HG03135 (cell line): ENCODE measurements at regions not wholly inside any gene's neighbourhood (a gene's known extent, or its start where the extent isn't known, plus 50 kb on each side); places are given as distances from the start of the nearest gene placed in this dataset.

Experiments used
- ATAC-seq: cut with Tn5 transposase; IDR thresholded peaks from one replicate; pipeline ENCODE4 v1.9.1; 2021; ENCODE audit warnings: mild to moderate bottlenecking, moderate library complexity; ENCODE audit not compliant: unreplicated experiment

GRCh38 chr2:8391584-8391983 lies 290.3 kb upstream of the ID2 start:
- no peak for ATAC-seq

DNA sequence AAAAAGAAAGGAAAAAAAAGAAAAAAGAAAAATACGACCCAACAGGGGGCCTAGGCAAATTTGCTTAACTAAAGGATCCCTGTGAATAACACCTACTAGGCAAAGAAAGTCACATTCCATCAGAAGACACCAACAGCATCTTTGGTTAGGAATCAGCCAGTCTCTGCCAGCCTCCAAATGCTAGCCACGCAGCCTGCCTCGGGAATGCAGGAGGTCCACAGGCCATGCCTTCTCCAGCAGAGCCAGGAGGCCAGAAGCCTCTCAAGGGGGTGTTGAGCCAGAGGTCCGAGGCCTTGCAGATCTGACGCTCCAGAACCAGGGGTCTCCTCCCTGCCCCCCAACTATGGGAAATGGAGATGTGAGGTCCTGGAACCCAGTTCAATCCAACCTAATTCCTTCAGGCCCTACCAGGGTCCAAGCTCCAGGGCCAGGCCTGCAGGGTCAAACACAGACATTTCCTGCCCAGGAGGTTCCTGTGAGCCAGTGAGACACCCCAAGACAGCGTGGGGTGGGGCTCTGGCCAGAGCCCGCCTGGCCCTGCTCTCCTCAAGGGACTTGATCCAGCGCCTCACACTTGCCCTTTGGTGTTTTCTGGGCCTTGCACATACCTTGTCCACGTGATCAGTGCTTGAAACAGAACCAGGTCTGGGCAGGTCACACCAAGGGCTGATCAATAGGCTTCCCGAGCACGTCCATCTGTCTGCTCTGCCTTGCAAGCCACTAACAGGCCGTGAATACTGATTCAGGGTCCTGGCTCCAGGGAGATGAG lies 289.6 kb upstream of the ID2 start:
- no peak for ATAC-seq

DNA sequence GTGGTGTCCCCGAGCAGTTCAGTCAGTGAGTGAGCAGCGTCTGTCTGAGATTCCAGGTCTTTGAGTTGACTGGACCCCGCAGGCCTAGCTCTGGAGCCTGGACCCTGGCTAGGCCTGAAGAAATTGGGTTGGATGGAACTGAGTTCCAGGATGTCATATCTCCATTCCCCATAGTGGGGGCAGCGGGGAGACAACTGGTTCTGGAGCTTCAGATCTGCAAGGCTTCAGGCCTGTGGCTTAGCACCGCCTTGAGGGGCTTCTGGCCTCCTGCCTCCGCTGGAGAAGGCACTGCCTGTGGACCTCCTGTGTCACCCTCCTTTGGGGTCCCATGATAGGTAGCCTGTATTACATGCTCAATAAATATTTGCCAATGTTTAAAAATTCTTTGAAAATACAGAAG lies 288.4 kb upstream of the ID2 start:
- no peak for ATAC-seq

GRCh38 chr2:8394131-8394530 lies 287.7 kb upstream of the ID2 start:
- no peak for ATAC-seq

DNA sequence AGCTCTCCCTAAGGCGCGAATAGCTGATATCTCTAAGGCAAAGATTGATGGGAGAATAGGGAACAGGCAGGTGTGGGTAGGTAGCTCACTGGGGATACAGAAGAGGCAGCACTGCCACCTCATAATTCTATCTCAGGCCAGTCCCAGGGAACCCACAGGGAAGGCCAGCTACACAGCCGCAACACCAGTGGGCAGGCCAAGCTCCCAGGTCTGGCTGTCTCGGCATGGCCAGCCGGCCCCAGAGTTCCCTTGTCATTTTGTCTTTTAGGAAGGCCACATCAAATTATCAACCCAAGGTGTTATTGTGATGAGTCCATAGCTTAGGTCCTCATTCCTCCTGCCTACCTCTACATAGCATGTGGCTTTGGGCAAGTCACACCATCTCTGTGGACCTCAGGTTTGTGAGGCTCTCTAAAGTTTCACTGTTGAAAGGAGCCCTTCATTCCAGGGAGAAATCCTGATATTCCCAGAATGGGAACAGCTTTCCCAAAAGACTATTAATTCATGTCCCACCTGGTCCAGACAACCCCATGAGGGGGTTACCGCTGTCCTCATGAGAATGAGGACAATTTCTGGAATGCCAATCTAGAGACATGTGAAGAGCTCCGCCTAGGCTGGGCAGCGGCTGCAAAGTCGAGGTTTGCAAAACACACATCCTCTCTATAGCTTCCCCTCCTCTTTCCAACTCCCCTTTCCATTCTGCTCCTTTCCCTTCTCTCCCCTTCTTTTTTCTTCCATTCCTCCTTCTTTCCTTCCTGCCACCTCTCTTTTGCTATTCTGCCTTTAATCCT lies 287.1 kb upstream of the ID2 start:
- ATAC-seq: no peak

DNA sequence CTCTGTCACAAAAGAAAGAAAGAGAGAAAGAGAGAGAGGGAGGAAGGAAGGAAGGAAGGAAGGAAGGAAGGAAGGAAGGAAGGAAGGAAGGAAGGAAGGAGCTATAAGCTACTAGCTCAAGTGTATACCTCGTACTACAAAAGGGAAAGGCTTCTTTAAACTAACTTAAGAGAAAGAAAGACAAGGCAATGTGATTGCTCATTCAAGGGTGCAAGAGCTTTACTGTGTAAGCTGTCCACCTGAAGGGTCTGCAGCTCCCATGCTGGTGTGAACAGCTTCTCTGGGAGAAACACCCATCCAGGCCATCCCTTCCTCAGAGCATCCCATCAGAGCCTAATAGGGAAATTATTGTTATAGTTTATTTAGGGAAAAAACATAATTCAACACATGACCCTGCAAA lies 286.1 kb upstream of the ID2 start:
- ATAC-seq: no peak

GRCh38 chr2:8398040-8398668 lies 283.7 kb upstream of the ID2 start:
- no peak for ATAC-seq

DNA sequence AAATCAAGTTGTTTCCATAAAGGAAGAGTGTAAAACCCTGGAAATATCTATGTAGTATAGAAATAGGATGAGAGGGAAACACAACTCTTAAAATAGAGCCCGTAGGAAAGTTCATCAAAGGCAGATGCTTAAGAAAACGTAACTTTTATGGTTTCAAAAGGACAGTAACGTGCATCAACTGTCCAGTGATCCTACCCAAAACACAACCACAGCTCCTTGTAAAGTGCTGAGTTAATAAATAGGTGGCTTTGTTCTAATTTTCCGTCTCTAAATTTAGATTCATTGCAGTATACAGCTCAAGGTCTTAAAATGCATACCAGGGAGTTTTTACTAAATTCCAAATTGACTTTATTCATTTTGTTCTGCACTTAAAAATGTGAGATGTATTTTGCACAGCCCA lies 282.1 kb upstream of the ID2 start:
- no peak for ATAC-seq

DNA sequence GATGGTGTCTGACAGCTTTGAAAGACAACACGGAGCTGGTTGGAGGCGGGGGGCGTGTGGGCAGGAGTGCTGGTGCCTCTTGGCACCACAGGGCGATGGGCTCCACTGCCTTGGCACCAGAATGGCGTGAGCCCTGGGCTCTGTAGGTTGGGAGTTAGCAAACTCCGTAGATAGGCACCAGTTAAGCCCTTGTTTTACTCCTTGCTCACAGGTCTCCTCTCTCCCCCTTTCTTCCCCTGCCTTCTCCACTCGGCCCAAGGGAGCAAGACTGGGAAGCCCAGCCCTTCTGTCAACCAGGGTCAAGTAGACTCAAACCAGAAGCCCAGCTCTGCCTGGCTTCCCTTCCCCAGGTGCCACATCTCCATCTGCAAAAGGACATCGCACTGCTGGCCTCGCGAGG lies 281.7 kb upstream of the ID2 start:
- ATAC-seq: no peak

DNA sequence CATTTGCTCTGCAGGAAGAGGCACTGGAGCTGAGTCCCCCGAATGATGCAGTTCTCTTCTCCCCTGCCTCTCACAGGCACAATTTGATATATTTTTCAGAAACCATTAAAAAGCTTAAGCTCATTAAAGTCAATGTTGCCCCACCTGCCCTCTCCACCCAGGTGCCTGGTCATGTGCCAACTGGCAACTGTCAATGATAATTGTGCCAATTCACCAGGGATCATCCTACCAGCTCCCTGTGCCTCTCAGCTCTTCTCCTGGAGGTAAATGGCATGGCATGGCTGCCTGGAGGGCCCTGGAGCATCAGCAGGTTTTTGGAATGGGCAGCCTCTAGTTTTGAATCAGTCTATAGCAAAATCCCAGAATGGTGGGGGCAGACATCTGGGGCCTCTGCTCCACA lies 279.6 kb upstream of the ID2 start:
- ATAC-seq: no peak

GRCh38 chr2:8403876-8404275 lies 278.0 kb upstream of the ID2 start:
- ATAC-seq: no peak

GRCh38 chr2:8405334-8405733 lies 276.5 kb upstream of the ID2 start:
- no peak for ATAC-seq

DNA sequence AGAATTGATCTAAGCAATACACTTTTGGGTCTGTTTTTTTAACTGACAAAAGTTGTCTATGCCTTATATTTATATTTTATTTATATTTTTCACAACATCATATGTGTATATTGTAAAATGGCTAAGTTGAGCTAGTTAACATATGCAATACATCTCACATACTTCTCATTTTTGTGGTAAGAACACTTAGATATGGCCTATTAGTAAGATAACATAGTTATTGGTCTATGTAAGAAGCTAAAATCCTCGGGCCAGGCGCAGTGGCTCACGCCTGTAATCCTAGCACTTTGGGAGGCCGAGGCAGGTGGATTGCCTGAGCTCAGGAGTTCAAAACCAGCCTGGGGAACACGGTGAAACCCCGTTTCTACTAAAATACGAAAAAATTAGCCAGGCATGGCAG lies 275.6 kb upstream of the ID2 start:
- ATAC-seq: no peak

DNA sequence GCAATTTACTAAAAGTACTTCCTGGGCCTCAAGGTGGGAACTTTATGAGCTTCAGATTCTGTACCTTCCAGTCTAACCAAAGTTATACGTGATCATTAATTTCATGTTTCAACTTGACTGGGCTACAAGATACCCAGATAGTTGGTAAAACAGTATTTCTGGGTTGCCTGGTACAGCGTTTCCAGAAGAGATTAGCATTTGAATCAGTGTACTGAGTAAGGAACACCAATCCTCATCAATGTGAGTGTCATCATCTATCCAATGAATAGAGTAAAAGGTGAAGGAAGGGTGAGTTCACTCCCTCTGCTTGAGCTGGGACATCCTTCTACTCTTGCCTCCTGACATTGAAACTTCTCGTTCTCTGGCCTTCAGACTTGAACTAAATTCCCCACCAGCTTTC lies 274.5 kb upstream of the ID2 start:
- no peak for ATAC-seq

- ATAC-seq: peak; percentile 89
Observed at GRCh38 chr2:8408560-8409460, 273.0 kb upstream of the ID2 start.

- no peak for ATAC-seq
Observed at GRCh38 chr2:8409461-8410260, 272.2 kb upstream of the ID2 start.

DNA sequence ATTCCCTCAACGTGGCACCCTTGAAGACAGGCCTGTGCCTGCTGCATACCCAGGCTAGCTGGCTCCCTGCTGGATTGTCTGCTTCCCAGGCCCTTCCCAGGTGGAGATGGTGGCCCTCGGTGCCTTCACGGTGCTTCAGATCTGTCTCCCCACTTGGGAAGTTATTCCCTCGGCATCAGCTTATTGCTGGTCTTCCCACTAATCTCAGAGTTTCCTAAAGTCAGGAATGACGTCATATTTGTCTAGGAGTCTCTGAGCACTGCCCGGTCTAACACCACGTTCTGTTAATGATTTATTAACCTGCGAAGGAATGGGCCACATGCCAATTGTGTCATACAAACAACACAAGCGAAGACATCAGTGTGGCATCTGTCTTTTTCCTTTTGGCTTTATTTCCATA lies 269.8 kb upstream of the ID2 start:
- no peak for ATAC-seq

DNA sequence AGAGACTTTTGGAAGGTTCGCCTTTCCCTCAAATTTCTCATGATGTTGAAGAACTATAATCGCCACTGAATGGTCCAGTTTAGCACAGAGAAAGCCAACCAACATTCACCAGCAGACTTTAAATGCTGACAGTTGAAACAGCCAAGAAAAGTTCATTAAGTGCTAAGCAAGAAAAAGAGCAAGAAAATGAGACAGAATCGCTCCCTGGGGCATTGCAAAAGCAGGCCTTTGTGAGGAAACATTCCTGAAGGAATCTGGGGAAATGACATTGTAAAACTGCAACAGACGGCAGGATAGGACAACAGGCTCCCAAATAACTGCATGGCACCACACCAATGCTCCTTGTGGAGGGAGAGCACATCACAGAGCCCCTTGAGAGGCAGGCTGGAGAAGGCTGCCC lies 269.3 kb upstream of the ID2 start:
- ATAC-seq: no peak

DNA sequence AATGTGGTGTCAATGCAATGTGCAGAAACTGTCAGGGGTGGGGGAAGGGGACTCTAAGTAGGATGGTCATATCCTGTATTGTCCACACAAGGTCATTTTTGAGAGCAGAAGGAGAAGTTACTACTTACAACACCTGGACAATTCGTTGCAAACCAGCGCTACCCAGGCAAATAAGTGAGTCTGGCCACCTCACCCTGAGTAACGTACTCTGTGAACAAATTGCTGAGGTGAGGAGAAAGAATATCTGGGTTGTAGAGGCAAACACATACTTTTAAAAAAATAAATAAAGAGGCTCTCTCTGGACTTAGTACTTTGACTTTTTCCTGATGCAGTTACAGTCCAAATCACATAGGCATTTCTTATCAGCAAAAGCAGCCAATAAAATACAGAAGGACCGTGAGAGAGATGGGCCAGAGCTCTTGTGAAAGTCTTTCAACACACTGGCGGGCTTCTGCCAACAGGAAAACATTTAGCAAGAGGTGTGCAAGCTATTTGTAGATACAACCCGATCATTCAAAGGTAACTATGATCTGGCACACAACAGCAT lies 268.2 kb upstream of the ID2 start:
- ATAC-seq: no peak
